Adipocyte (in vitro differentiated cells): ENCODE measurements at regions not wholly inside any gene's neighbourhood (a gene's known extent, or its start where the extent isn't known, plus 50 kb on each side); places are given as distances from the start of the nearest gene placed in this dataset.
"Not testable (repeated sequence)": the region's sequence is repeated elsewhere in the genome, so short reads cannot be mapped to it uniquely, and the experiment has no call there.

Experiments used
- DNase-seq: peaks from one replicate; pipeline ENCODE4 v3.0.0-alpha.2; 2015; ENCODE audit warnings: low read depth
- H3K27me3 ChIP-seq: replicated peaks from 2 replicates; pipeline ENCODE4 v1.7.0; 2013; ENCODE audit warnings: mild to moderate bottlenecking, low read length, moderate library complexity; ENCODE audit not compliant: control insufficient read depth, insufficient read depth
- H3K36me3 ChIP-seq: 2 replicates; pipeline ENCODE4 v1.7.0; 2013; ENCODE audit warnings: low read length, mild to moderate bottlenecking, moderate library complexity; ENCODE audit not compliant: control insufficient read depth, insufficient read depth, severe bottlenecking
- H3K4me1 ChIP-seq: 2 replicates; pipeline ENCODE4 v1.7.0; 2013; ENCODE audit warnings: mild to moderate bottlenecking, low read length, moderate library complexity; ENCODE audit not compliant: control insufficient read depth, insufficient read depth
- H3K4me3 ChIP-seq: 2 replicates; pipeline ENCODE4 v1.7.0; 2013; ENCODE audit warnings: mild to moderate bottlenecking, low read length, moderate library complexity
- H3K9ac ChIP-seq: 2 replicates; pipeline ENCODE4 v1.7.0; 2013; ENCODE audit warnings: mild to moderate bottlenecking, low read length, moderate library complexity
- H3K9me3 ChIP-seq: 2 replicates; pipeline ENCODE4 v1.7.0; 2013; ENCODE audit warnings: mild to moderate bottlenecking, low read length, moderate library complexity; ENCODE audit not compliant: control insufficient read depth

DNA sequence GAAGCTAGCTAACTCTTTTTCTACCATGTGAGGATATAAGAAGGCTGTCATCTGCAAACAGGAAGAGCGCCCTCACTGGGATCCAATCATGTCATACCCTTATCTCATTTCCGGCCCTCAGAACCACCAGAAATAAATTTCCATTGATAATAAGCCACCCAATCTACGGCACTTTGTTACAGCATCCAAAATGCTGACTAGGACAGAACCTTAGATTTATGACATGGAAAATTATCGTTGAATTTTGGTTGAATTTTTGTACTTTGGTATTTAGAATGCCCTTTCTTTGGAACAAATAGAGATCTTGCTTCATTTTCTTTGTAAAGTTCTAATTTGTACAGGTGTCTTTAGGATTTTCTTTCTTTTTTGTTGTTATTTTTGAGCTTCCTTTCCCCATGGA lies 53.3 kb upstream of the CYLC2 start:
- no peaks in the 10 kb centered on the region for H3K4me1 ChIP-seq
- no peak overlapping the region for H3K9ac ChIP-seq
- H3K9me3 ChIP-seq = no peaks in the 10 kb centered on the region
- DNase-seq = no peak
- no peaks in the 10 kb centered on the region for H3K27me3 ChIP-seq
- H3K36me3 ChIP-seq = no peaks in the 10 kb centered on the region
- no peak overlapping the region for H3K4me3 ChIP-seq

DNA sequence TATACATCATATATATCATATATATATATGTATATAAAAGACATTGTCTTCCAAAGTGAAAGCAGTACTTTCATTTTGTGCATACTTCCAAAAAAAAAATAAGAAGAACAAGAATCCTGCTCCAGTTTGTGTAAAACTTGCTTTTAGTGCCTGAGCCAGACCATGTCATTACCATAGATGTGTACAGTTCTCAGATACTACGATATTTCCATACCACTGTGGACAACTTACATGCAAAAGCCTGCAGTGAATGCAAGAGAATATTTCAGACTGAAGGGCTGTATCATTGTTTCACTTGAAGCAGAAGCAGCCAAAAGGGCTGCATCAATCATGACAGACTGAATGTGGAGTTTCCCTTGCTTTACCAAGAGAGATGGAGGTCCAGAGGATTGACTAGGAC lies 72.6 kb upstream of the CYLC2 start:
- H3K9ac ChIP-seq = no peak overlapping the region
- no peak for DNase-seq
- H3K36me3 ChIP-seq = no peaks in the 10 kb centered on the region
- no peaks in the 10 kb centered on the region for H3K4me1 ChIP-seq
- H3K9me3 ChIP-seq = no peaks in the 10 kb centered on the region
- no peak overlapping the region for H3K4me3 ChIP-seq
- no peaks in the 10 kb centered on the region for H3K27me3 ChIP-seq

DNA sequence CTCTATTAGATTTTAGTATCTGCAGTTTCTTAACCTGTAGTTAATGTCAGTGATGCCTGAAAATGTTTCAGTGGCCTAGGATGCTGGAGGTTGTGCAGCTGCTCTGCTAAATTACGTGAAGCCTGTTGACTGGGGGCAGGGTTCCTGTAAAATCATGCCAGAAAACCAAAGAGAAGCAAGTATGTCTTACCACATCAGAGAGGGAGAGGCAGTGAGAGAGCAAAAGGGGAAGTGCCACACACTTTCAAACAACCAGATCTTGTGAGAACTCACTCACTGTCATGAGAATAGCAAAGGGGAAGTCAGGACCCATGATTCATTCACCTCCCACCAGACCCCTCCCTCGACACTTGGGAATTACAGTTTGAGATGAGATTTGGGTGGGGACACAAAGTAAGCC lies 83.9 kb upstream of the CYLC2 start:
- Histone ChIP-seq H3K9ac (no peak overlapping the region), H3K27me3 (no peaks in the 10 kb centered on the region), H3K4me3 (no peak overlapping the region), H3K36me3 (no peaks in the 10 kb centered on the region), H3K9me3 (peaks cover 8% of the 10 kb centered on the region), H3K4me1 (no peaks in the 10 kb centered on the region)
- DNase-seq = no peak

DNA sequence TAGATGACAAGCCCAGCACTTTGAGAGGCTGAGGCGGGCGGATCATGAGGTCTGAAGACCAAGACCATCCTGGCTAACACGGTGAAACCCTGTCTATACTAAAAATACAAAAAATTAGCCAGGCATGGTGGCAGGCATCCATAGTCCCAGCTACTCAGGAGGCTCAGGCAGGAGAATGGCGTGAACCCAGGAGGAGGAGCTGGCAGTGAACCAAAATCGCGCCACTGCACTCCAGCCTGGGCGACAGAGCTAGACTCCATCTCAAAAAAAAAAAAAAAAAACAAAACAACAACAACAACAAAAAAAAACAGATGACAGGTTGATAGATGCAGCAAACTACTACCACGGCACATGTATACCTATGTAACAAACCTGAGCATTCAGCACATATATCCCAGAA lies 89.3 kb upstream of the CYLC2 start:
- H3K9ac ChIP-seq, H3K27me3 ChIP-seq, H3K4me1 ChIP-seq, DNase-seq, H3K4me3 ChIP-seq, H3K9me3 ChIP-seq, H3K36me3 ChIP-seq: not testable (repeated sequence)

DNA sequence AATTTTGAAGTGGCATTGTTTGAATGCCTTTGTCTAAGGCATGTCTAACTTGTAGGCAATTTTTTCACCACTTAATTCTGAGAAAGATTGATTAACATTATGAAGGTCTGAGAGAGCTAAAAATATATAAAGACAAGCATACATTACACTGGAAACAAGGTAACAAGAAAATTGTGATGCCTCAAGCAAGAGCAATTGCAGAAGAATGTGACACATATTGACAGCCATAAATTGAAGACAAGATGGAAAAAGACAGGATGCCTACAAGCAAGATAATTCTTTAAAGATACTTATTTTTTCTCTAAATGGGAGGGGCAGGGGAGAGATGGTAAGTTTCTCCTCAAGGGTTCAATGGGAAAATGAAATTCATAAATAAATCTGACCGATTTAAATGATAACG lies 103.1 kb upstream of the CYLC2 start:
- Histone ChIP-seq H3K4me3 (no peak overlapping the region), H3K9ac (no peak overlapping the region), H3K4me1 (no peaks in the 10 kb centered on the region), H3K36me3 (no peaks in the 10 kb centered on the region), H3K9me3 (no peaks in the 10 kb centered on the region), H3K27me3 (no peaks in the 10 kb centered on the region)
- no peak for DNase-seq

DNA sequence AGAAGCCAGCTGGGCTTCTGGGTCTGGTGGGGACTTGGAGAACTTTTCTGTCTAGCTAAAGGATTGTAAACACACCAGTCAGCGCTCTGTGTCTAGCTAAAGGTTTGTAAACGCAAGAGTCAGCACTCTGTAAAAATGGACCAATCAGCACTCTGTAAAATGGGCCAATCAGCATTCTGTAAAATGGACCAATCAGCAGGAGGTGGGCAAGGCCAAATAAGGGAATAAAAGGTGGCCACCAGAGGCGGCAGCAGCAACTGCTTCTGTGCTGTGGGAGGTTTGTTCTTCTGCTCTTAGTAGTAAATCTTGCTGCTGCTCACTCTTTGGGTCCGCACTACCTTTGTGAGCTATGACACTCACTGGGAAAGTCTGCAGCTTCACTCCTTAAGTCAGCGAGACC lies 106.4 kb upstream of the CYLC2 start:
- H3K4me3 ChIP-seq = not testable (repeated sequence)

DNA sequence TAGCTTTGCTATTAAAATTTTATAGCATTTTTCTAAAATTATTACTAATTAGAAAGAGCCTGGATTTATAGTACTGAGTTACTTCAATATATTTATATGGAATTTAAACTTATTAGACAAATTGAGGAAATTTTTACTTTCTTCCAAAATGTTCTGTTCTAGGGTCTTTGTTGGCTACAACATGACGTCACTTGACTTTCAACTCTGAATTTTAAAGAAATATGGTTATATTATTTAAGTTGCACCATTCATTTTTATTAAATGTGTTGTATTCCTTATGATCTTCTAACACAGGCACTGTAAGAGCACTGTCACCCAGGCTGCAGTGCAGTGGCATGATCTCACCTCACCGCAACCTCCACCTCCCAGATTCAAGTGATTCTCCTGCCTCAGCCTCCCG lies 119.4 kb upstream of the CYLC2 start:
- Histone ChIP-seq H3K4me1 (no peaks in the 10 kb centered on the region), H3K27me3 (no peaks in the 10 kb centered on the region), H3K9ac (no peak overlapping the region), H3K9me3 (no peaks in the 10 kb centered on the region), H3K4me3 (no peak overlapping the region), H3K36me3 (no peaks in the 10 kb centered on the region)
- no peak for DNase-seq

More for the DNA sequence above, 106.4 kb upstream of the CYLC2 start:
- not testable (repeated sequence) for H3K36me3 ChIP-seq, H3K4me1 ChIP-seq, H3K9me3 ChIP-seq, DNase-seq, H3K9ac ChIP-seq, H3K27me3 ChIP-seq

DNA sequence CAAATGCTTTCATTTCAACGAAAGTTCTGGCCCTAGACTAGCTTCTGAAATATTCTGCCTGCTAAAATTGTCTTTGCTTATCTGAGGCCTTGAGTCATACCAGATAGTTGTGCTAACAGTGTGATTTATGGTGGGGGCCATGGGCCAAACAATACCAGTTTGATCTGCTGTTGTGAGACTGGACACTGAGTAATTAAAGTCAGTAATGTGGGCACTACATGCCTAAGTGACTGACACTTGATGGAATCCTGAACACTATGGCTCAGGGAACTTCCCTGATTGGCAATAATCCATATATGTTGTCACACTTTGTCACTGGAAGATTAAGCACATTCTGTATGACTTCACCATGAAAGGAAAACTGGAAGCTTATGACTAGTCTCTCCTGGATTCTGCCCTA lies 127.6 kb upstream of the CYLC2 start:
- Histone ChIP-seq H3K4me3 (no peak overlapping the region), H3K9me3 (no peaks in the 10 kb centered on the region), H3K4me1 (no peaks in the 10 kb centered on the region), H3K9ac (no peak overlapping the region), H3K36me3 (no peaks in the 10 kb centered on the region), H3K27me3 (no peaks in the 10 kb centered on the region)
- no peak for DNase-seq

DNA sequence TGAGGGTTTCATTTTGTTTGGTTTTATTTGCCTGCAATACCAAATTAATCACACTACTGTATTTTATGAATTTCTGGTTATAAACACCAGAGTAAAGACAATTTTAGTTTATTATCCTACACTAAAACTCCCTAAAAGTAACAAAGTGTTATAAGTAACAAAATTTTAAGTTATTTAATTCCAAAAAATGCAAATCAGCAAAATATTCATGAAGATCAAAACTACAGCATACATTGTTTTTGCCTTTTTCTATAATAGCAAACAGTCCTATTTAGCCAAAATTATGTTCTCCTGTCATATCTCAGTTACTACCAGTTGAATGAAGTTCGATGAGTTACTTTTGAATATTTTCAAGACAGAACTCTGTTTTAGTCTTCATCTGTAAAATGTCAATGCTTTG lies 132.7 kb upstream of the CYLC2 start:
- H3K36me3 ChIP-seq = no peaks in the 10 kb centered on the region
- no peak overlapping the region for H3K9ac ChIP-seq
- H3K4me3 ChIP-seq = no peak overlapping the region
- no peak for DNase-seq
- H3K9me3 ChIP-seq = peaks cover 2% of the 10 kb centered on the region
- no peaks in the 10 kb centered on the region for H3K27me3 ChIP-seq
- H3K4me1 ChIP-seq = no peaks in the 10 kb centered on the region

DNA sequence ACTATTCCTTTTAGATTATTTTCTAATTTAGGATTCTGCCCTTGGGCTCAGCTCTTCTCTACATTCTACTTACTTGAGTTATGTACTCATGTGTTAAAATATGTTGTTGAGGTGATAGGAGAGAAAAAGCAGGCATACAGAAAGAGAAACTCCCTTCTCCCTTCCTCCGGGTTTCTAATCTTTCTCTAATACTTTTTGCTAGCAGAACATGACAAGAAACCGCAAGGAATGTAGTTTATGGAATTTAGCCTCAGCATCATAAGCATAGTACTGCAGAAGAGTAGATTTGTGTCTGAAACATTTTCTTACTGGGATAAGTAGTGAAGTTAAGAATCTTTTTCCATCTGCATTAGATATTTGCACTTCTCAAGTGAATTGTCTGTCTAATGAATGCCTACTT lies 139.5 kb upstream of the CYLC2 start:
- H3K27me3 ChIP-seq = no peaks in the 10 kb centered on the region
- no peak for DNase-seq
- H3K9ac ChIP-seq = no peak overlapping the region
- H3K36me3 ChIP-seq = no peaks in the 10 kb centered on the region
- no peaks in the 10 kb centered on the region for H3K4me1 ChIP-seq
- peaks cover 7% of the 10 kb centered on the region for H3K9me3 ChIP-seq
- no peak overlapping the region for H3K4me3 ChIP-seq

DNA sequence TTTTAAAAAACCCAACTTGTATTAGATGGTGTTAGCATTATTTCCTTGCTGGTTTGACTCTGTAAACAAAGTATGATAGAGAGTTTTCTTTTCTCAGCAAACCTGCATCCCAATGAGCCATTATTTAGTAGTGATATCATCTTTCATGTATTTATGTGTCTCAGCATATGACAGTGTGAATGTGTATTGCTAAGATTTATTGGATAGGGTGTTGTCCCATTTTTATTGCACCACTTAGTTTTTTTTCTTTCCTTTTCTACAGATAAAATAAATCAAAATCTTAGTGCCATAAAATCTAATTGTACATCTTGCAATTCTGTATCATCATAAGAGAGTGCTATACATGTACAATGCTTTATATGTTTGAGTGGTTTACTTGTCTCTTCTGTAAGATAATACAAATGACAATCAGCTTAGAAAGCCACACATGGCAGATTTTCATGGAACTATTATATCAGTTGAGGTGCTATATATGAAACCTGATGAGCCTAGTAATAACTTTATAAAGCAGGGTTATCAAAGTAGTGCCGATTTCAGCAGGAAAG lies 149.2 kb upstream of the CYLC2 start:
- DNase-seq = no peak
- H3K4me3 ChIP-seq = no peak overlapping the region
- no peaks in the 10 kb centered on the region for H3K9me3 ChIP-seq
- H3K9ac ChIP-seq = no peak overlapping the region
- no peaks in the 10 kb centered on the region for H3K36me3 ChIP-seq
- no peaks in the 10 kb centered on the region for H3K27me3 ChIP-seq
- no peaks in the 10 kb centered on the region for H3K4me1 ChIP-seq

DNA sequence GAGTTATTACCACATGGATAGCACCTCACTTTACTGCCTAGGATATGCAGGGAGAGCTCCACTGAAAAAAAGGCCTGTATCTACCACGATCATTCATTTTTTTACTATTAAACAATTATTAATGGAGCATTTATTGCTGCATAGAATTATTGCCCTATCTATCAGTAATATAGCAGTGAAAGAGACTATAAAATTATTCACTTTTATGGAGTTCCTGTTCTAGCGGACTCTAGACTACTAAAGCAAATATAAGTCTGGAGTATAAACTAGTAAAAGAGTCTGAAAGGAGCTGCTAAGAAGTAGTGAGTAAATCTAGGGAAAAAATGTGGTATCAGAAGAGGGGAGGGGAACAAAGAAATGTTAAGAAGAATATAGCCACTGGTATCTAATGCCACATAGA lies 150.4 kb upstream of the CYLC2 start:
- no peak for DNase-seq
- Histone ChIP-seq H3K4me1 (no peaks in the 10 kb centered on the region), H3K9me3 (no peaks in the 10 kb centered on the region), H3K9ac (no peak overlapping the region), H3K36me3 (no peaks in the 10 kb centered on the region), H3K4me3 (no peak overlapping the region), H3K27me3 (no peaks in the 10 kb centered on the region)
